Activated T-cell treated with anti-CD3 and anti-CD28 coated beads for 48 hours (primary cell): ENCODE measurements at regions not wholly inside any gene's neighbourhood (a gene's known extent, or its start where the extent isn't known, plus 50 kb on each side); places are given as distances from the start of the nearest gene placed in this dataset.

Experiments used
- DNase-seq: peaks from one replicate; pipeline ENCODE4 v3.0.0-alpha.2; 2020; ENCODE audit warnings: low read depth

DNA sequence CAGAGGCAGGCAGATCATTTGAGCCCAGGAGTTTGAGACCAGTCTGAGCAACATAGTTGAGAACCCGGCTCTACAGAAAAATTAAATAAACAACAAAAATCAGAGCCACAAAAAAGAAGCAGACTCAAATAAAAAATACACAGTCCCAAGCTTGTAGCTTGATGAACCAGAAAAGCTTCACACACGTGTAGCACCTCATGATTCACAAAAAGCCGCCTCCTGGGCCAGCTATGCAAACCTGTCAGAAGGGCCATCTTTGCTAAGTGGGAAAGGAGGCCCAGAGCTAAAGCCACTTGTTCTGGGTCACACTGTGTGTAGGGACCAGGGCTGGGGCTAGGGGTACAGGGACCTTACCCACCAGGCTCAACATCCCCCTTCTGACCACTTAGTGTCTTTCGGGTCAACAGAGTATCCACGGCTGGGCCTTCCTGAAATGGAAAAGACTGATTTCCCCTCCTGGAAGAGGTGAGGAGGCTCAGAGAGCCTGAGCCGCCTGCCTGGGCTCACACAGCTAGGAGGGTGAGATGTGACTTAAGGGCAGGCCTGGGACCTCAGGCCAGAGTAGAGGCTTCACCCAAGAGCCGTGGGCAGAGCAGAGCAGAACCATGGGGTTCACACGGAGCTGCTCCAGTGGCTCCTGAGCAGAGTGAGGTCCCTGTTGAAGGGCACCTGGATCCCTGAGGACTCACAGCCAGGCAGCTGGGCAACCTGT, 269.6 kb downstream of the PARN start:
- no peak for DNase-seq

GRCh38 chr16:14358697-14359305, 271.3 kb downstream of the PARN start:
- DNase-seq, result no peak

- no peak for DNase-seq
Measured at GRCh38 chr16:14357328-14357727, 272.7 kb downstream of the PARN start.

- no peak for DNase-seq
Measured at GRCh38 chr16:14356064-14356463, 274.0 kb downstream of the PARN start.

- peak; percentile 21 for DNase-seq
Measured at GRCh38 chr16:14354561-14355351, 275.3 kb downstream of the PARN start.

GRCh38 chr16:14353340-14353739, 276.7 kb downstream of the PARN start:
- no peak for DNase-seq

GRCh38 chr16:14351647-14352046, 278.4 kb downstream of the PARN start:
- no peak for DNase-seq

DNA sequence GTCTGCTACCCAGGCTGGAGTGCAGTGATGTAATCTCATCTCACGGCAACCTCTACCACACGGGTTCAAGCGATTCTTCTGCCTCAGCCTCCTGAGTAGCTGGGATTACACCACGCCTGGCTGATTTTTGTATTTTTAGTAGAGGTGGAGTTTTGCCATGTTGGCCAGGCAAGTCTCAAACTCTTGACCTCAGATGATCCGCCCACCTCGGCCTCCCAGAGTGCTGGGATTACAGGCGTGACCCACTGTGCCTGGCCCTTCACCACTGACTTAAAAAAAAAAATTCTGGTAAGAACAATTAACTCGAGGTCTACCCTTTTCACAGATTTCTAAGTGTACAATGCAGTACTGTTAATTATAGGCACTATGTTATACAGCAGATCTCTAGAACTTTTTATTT, 279.4 kb downstream of the PARN start:
- no peak for DNase-seq

DNA sequence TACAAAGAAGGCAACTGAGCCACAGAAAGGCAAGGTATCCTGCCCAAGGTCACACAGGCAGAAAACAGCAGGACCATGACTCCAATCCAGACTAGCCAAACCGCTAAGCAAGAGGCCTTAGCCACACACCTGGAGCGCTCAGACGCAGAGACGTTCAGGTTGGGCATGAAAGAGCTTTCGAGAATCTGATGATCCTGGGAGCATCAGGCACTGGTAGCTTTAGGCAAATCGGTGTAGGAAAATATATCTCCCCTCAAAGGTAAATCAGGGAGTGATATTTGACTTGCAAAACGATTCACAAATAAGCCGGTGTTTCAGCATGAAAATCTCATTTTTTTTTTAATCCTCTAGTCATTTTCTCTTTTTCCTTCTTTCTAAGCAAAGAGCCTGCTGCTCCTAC, 279.0 kb downstream of the MRTFB start:
- DNase-seq, result no peak

- DNase-seq, result no peak
Measured at GRCh38 chr16:14347706-14348105, 276.6 kb downstream of the MRTFB start.

GRCh38 chr16:14346278-14347142, 275.4 kb downstream of the MRTFB start:
- DNase-seq, result no peak

GRCh38 chr16:14345512-14346115, 274.5 kb downstream of the MRTFB start:
- no peak for DNase-seq

DNA sequence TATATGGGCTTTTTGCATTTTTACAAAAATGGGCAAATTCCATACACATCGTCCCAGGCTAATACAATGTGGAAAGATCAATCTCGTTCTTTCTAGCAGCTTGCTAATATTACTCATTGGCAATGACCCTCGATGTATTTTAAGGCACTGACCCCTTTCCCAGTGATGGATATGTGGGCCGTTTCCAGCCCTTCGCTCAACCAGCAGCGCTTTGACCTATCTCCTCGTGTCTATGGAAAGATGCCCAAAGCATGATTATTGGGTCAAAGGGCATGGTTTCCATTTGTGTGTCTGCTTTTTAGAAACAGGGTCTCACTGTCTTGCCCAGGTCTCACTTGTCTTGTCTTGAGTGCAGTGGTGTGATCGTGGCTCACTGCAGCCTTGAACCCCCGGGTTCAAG, 273.8 kb downstream of the MRTFB start:
- DNase-seq, result no peak

DNA sequence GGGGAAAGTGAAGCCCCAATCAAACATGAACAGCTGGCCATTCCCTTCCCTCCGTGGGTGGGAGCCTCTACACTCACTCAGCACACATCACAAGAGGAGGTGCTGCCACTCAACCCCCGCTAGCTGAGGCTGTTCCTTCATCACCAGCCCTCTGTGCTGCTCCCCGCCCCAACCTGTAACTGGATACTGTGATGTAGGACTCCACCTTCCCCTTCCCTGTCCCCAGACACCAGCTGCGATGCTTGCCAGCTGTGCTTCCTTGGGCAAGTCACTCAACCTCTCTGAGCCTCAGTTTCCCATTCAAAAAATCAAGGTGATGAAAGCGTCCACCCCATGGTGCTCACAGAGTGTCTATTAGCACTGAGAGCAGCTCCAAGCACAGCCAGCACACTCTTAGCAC, 273.2 kb downstream of the MRTFB start:
- DNase-seq, result no peak

DNA sequence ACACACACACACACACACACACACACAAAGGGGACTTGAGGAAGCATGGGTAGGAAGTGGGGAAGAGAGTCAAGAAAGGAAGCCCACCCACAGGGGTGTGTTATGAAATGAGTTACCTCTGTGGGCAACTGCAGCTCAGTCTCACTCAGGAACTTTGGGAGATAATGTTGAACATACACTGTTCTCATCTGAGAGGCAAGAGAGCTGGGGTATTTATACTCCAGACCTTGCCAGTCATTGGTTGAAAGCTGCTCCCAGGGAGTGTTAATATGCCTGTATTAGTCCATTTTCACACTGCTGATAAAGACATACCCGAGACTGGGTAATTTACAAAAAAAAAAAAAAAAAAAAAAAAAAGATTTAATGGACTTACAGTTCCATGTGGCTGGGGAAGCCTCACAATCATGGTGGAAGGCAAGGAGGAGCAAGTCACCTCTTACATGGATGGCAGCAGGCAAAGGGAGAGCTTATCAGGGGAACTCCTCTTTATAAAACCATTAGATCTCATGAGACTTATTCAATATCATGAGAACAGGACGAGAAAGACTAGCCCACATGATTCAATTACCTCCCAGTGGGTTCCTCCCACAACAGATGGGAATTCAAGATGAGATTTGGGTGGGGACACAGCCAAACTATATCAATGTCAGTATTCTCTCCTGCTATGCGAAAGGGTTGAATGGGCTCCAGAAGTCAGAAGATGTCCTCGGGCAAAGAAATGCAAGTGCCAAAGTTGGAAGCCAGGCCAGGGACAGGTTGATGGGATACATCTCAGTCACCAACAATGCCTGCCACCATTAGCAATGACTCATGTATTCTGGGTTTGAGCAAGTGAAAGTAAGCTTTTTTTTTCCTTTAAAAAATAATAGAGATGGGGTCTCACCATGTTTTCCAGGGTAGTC, 270.5 kb downstream of the MRTFB start:
- DNase-seq, result no peak

DNA sequence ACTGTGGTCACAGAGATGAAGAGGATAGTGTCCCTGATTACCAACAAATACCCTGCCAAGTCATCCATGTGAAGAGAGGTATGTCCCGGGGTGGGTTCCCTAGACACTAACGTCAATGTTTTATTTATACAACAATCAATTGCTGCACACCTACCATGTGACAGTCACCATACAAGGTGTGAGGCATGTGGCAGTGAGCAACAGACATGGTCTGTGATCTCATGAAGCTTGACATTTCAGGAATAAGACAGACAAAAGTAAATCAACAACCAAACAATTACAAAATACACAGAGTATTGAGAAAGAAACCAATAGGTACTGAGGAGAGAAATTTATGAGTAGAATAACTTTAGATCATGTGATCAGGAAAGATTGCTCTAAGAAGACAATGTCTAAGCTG, 268.6 kb downstream of the MRTFB start:
- no peak for DNase-seq

GRCh38 chr16:14338969-14339368, 267.9 kb downstream of the MRTFB start:
- DNase-seq, result no peak

DNA sequence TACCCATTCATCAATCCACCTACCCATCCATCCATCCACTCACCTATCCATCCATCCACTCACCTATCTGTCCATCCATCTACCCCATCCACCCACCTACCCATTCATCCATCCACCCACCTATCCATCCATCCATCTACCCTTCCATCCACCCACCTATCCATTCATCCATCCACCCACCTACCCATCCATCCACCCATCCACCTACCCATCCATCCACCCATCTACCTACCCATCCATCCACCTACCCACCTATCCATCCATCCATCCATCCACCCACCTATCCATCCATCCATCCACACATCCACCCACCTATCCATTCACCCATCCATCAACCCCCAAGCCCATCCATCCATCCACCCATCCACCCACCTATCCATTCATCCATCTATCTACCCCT, 267.1 kb downstream of the MRTFB start:
- DNase-seq, result no peak

- DNase-seq, result no peak
Measured at GRCh38 chr16:14337303-14338191, 266.4 kb downstream of the MRTFB start.

- DNase-seq, result no peak
Measured at GRCh38 chr16:14335297-14335696, 264.2 kb downstream of the MRTFB start.
